Esophagus muscularis mucosa (tissue), 4 donors: ENCODE measurements at regions not wholly inside any gene's neighbourhood (a gene's known extent, or its start where the extent isn't known, plus 50 kb on each side); places are given as distances from the start of the nearest gene placed in this dataset.

Experiments used
- CTCF ChIP-seq, 3 experiments: fragments of 200-600 bp in 2 of 3; fragments of 450-650 bp in 1 of 3; sonication (generic) in 2 of 3; IDR thresholded peaks; one replicate each; pipeline ENCODE4 v1.5.1; 2017 to 2019; ENCODE audit warnings: antibody characterized with exemption in 3 of 3, mild to moderate bottlenecking in 2 of 3, moderate library complexity in 1 of 3
- EP300 ChIP-seq: sonication (generic); formaldehyde crosslinking; IDR thresholded peaks from one replicate; pipeline ENCODE4 v1.6.1; 2017; ENCODE audit warnings: antibody characterized with exemption
- POLR2A ChIP-seq: fragments of 450-650 bp; IDR thresholded peaks from one replicate; pipeline ENCODE4 v1.6.1; 2017; ENCODE audit warnings: antibody characterized with exemption, moderate library complexity, mild to moderate bottlenecking, low read depth
- POLR2AphosphoS5 ChIP-seq, 2 donors: sonication (generic); formaldehyde crosslinking; IDR thresholded peaks; one replicate each; pipeline ENCODE4 v1.6.1; 2017; ENCODE audit warnings: antibody characterized with exemption in 2 of 2

- TF ChIP-seq EP300 (no peak), CTCF (IDR thresholded peaks at IDR 0.05) (peak in 1 of 3 experiments; percentile 24), POLR2A (no peak), POLR2AphosphoS5 (IDR thresholded peaks at IDR 0.05) (no peak)
Measured at GRCh38 chr12:84507956-84508850, 404.4 kb downstream of the SLC6A15 start.
